ENCODE measurements at regions not wholly inside any gene's neighbourhood (a gene's known extent, or its start where the extent isn't known, plus 50 kb on each side); places are given as distances from the start of the nearest gene placed in this dataset.

- no peak for FAIRE-seq
Measured at GRCh38 chr3:177931346-177931745, 604.9 kb upstream of the KCNMB2 start.

DNA sequence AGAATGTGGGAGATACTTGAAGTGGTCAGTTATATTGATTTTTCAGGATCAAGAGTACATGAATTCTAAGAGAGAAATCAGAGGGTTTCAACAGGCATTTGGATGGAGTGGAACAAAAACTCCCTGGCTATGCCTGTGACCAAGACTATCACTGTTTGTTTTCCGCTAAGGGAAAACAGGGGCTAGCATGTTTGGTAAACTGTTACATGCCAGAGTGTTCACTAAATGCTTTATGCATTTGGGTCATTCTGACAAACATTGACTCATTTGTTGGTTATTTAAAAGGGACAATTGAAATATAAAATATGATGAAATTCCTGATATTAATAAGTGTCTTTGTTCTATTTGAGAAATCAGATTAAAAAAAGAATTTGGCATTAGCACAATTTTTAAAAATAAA lies 603.9 kb upstream of the KCNMB2 start:
- no peak for FAIRE-seq

DNA sequence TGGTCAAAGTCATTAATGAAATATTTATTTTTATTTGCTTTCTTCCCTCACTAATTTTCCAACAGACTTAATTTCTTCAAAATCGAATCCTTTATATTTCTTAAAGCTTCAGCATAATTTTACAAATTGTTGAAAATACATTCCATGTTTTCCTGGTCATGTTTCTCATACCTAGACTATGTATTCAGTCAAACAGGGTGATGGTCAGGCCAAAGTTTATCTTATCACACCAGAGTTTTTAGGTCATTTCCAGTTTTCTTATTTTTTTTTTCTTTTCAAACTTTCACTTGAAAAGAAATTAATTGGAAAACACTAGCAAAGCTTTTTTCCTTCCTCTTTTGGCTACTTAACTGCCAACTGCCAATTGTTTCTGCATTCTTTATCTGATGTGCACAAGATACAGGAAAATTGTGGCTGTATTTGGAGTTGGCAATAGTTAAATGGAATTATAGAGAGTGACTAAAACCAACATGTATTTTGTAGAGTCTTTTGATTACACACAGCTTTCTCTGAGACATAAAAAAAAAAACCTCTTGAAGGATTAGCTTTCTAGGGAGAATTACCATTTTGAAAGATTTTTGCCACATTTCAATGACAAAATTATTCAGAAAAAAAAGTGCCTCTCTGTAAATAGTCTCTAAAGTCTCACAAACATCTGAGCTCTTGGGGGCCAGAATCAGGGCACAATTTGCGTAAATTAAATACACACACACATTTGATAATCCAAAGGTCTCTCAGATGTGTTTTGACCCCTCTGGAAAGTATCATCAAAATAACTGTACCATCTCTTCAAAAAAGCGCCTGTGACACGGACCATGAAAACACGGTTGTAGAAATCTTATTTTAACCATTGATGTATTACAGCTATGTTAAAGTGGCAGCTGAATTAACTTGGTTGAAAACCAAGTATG lies 603.2 kb upstream of the KCNMB2 start:
- FAIRE-seq, result no peak

DNA sequence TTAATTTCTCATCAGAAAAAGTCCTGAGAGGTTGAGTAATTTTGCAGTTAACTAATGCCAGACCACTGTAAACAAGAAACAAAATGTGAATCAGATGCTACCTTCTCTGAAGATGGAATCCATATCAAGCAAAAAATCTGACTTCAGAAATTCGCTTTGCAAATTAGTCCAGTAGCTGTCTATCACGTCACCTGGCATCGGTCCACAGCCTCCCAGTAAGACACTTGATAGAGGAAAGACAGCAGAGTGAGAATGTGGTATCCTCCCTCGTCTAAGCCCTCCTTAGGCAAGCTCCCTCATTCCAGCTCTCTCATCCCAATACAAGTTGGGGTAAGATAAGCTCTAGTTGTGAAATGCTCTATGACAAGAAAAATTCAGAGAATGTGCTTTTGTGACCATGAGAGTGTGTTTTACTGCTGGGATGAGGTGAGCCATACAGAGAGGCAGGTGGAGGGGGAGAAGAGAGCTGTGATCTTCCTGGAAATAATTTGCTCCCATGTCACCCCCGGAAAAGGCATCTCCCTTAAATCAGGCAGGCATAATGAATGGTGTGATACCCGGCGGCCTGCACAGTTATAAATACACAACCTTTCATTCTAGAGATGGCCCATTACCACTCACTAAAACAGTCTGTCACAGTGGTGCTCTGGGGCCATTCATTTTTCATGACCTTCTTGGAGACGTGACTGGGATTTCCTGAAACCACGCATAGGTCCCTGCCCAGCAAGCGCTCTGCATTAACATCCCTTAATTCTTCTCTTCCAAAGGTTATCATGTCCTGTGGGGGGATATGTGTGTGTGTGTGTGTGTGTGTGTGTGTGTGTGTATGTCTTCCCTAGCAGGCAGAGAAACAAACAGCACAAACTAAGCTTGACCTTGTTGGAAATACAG lies 602.0 kb upstream of the KCNMB2 start:
- FAIRE-seq, result no peak

- no peak for FAIRE-seq
Measured at GRCh38 chr3:177935047-177935446, 601.2 kb upstream of the KCNMB2 start.

GRCh38 chr3:177936721-177937120 lies 599.5 kb upstream of the KCNMB2 start:
- FAIRE-seq, result no peak

DNA sequence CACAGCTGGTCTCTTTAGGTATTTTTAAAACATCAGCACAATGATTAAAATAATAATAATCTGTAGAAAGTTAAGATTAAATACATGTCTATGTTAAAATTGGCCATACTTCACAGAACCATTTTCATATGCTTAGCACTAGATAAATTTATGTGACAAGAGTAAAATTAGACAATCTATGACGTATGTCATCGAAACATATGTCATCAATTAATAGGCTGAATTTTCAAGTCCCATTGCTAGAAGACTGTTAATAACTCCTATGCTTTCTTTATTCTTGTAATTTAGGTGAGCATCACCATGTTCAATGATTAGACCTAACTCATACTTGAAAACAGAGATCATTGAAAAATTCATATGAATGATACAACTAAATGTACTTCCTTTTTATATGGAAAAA lies 593.3 kb upstream of the KCNMB2 start:
- no peak for FAIRE-seq

DNA sequence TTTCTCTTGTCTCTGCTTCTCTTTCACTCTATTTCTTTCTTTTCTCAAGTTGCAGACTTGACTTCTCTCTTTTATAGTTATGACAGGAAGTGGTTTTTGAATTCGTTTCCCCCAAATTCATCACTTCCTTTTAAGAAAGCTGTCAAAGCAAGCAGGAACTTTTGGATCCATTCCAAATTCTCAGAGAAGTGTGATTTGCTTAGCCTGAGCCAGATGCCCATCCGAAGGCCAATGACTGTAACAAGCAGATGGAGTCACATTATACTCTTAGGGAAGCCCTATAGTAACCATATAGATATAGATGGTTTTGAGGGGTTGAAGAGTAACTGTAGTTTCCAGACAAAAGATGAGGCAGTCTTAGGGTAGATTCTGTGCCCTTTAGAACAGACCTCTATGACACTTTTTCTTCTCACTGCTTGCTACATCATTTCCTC lies 592.0 kb upstream of the KCNMB2 start:
- no peak for FAIRE-seq

DNA sequence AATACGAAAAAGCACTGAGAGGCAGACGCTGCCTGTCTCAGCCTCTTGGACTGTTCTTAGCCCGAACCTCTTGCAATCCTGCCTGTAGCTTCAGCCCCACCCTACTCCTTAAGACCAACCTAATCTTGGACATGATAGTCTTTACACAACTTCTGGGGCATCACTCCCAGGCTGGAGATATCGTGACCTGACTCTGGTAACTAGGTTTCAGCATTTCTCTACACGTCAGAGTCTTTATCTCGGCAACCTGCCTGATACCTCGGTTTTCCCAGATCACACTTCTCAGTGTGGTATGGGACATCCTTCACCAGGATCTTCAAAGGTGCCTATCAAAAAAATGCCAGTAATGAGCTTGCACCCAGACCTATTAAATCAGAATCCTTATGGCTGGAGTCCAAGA lies 590.2 kb upstream of the KCNMB2 start:
- no peak for FAIRE-seq

GRCh38 chr3:177946497-177946896 lies 589.7 kb upstream of the KCNMB2 start:
- FAIRE-seq, result no peak

- FAIRE-seq, result no peak
Measured at GRCh38 chr3:177946936-177947335, 589.3 kb upstream of the KCNMB2 start.

DNA sequence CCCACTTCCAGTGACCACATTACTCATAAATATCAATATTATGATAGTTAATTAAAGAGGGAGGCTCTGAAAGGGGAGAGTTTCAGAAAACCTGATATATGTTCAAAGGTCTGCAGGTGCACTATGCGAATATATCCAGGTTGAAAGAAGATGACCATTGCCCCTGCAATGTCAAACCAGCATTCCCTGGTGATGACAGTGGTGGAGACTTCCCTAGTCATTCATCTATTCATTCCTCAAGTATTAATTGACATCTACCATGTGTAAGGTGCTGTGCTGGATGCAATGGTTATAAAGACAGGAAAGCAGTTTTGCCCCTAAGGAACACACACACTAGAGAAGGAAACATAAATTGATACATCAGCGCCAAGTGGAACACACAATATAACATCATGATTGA lies 588.3 kb upstream of the KCNMB2 start:
- no peak for FAIRE-seq

GRCh38 chr3:177948716-177949425 lies 587.4 kb upstream of the KCNMB2 start:
- FAIRE-seq, result no peak

DNA sequence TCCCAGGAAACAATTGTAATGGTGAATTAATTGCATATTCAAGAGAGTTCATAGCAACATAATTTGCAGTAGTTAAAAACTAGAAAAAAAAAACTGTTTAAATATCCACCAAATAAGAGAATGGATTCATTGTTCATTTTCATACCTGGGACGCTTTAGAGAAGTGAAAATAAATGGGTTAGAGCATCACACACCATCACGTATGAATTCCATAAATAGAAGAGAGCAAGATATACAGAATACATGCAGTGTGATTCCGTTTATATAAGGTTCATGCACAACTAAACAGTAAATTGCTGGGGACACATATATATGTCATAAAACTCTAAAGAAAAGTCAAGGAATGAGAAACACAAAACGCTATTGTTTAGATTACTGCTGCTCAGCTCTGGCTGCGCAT lies 577.0 kb upstream of the KCNMB2 start:
- FAIRE-seq, result no peak

- no peak for FAIRE-seq
Measured at GRCh38 chr3:177960014-177960413, 576.2 kb upstream of the KCNMB2 start.

GRCh38 chr3:177960722-177961121 lies 575.5 kb upstream of the KCNMB2 start:
- no peak for FAIRE-seq

GRCh38 chr3:177961784-177962183 lies 574.5 kb upstream of the KCNMB2 start:
- no peak for FAIRE-seq

DNA sequence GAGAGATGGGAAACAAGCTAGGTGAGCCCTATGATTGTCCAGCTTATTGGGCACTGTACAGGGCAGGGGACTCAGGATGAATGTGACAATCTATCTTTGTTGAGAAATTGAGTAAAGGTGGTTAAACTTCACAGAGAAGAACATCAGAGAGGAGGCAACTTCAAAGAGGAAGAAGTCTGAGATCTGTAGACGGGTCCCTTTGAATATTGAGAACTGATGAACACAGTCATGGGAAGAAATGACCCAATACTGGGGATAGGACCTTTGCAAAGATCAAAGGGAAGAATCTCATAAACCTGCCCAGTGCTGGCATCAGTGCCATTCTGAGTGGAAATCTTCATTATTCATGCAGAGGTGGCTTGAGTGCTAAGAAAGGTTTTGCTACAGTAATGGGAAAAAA lies 569.7 kb upstream of the KCNMB2 start:
- FAIRE-seq, result no peak

DNA sequence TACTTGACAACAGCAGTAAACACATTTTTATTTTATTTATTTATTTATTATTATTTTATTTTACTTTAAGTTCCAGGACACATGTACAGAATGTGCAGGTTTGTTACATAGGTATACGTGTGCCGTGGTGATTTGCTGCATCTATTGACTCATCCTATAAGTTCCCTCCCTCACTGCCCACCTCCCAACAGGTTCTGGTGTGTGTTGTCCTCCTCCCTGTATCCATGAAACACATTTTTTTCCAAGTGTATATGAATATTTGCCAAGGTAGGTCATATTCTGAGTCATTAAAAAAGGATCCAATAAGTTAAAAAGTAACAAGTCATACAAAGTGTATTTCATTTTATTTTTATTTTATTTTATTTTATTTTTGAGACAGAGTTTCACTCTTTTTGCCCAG lies 567.3 kb upstream of the KCNMB2 start:
- FAIRE-seq, result no peak

- no peak for FAIRE-seq
Measured at GRCh38 chr3:177973241-177973840, 562.9 kb upstream of the KCNMB2 start.

DNA sequence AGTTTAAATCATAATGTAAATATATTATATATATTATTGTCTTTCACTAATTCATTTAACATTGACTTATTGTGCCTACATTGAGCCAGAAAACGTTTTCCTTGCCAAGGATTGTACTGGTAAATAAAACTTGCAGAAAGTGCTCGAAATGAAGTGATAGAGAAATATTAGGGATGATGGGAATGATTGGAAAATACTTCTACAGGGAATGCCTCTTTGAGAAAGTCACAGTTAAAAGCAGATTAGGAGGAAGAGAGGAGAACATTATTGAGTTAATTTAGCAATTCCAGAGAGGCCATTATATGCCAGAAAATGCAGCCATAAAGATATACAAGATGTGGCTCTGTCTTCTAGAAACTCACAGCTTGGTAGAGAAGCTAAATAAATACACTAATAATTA lies 560.0 kb upstream of the KCNMB2 start:
- no peak for FAIRE-seq

- FAIRE-seq, result no peak
Measured at GRCh38 chr3:177976866-177977265, 559.4 kb upstream of the KCNMB2 start.
